Neural cell (in vitro differentiated cells): ENCODE measurements at regions not wholly inside any gene's neighbourhood (a gene's known extent, or its start where the extent isn't known, plus 50 kb on each side); places are given as distances from the start of the nearest gene placed in this dataset.

Experiments used
- H2AFZ ChIP-seq: fragments of 200-600, 300-800 bp; sonication (generic), shearing (Covaris generic); 2 replicates; pipeline ENCODE4 v1.6.0; 2014; ENCODE audit warnings: low read depth, mild to moderate bottlenecking, antibody characterized with exemption, low read length, moderate library complexity
- H3F3A ChIP-seq: fragments of 200-600 bp; shearing (Covaris generic); 2 replicates; pipeline ENCODE4 v1.6.1; 2016; ENCODE audit warnings: mild to moderate bottlenecking, moderate library complexity, mixed read lengths, antibody characterized with exemption, low read length; ENCODE audit not compliant: insufficient read depth, poor library complexity, severe bottlenecking
- H3K27ac ChIP-seq: fragments of 200-600, 300-800 bp; sonication (generic), shearing (Covaris generic); 2 replicates; pipeline ENCODE4 v1.5.1; 2014; ENCODE audit warnings: mild to moderate bottlenecking, low read length, moderate library complexity
- H3K27me3 ChIP-seq: fragments of 300-800, 200-600 bp; sonication (generic), shearing (Covaris generic); 2 replicates; pipeline ENCODE4 v1.6.0; 2014; ENCODE audit warnings: mild to moderate bottlenecking, low read depth, low read length, moderate library complexity; ENCODE audit not compliant: insufficient read depth
- H3K36me3 ChIP-seq: fragments of 300-800, 200-600 bp; sonication (generic), shearing (Covaris generic); 2 replicates; pipeline ENCODE4 v1.5.1; 2014; ENCODE audit warnings: mild to moderate bottlenecking, antibody characterized with exemption, low read length, moderate library complexity; ENCODE audit not compliant: insufficient read depth
- H3K4me2 ChIP-seq: fragments of 300-800, 200-600 bp; sonication (generic), shearing (Covaris generic); 2 replicates; pipeline ENCODE4 v1.6.0; 2014; ENCODE audit warnings: mild to moderate bottlenecking, low read length
- H3K4me3 ChIP-seq: fragments of 300-800, 200-600 bp; sonication (generic), shearing (Covaris generic); 2 replicates; pipeline ENCODE4 v1.5.1; 2014; ENCODE audit warnings: mild to moderate bottlenecking, low read length, moderate library complexity
- H3K79me2 ChIP-seq: fragments of 200-600 bp; shearing (Covaris generic); replicated peaks from 2 replicates; pipeline ENCODE4 v1.6.0; 2014; ENCODE audit warnings: mild to moderate bottlenecking, low read length, moderate library complexity; ENCODE audit not compliant: insufficient read depth
- H3K9ac ChIP-seq: fragments of 300-800, 200-600 bp; sonication (generic), shearing (Covaris generic); 2 replicates; pipeline ENCODE4 v1.6.1; 2016; ENCODE audit warnings: mild to moderate bottlenecking, low read length, mixed read lengths
- H3K9me2 ChIP-seq: fragments of 200-600 bp; shearing (Covaris generic); 2 replicates; pipeline ENCODE4 v1.6.1; 2016; ENCODE audit warnings: mild to moderate bottlenecking, low read length, mixed read lengths; ENCODE audit not compliant: insufficient read depth
- H3K9me3 ChIP-seq: fragments of 200-600, 300-800 bp; sonication (generic), shearing (Covaris generic); 2 replicates; pipeline ENCODE4 v1.6.1; 2016; ENCODE audit warnings: mild to moderate bottlenecking, mixed run types, low read length, moderate library complexity, mixed read lengths
- H4K20me1 ChIP-seq: fragments of 200-600 bp; shearing (Covaris generic); 2 replicates; pipeline ENCODE4 v1.6.1; 2016; ENCODE audit warnings: mild to moderate bottlenecking, mixed run types; ENCODE audit not compliant: insufficient read depth
- CTCF ChIP-seq: fragments of 450-650 bp; IDR thresholded peaks from 2 replicates; pipeline ENCODE4 v1.5.1; 2014; ENCODE audit warnings: antibody characterized with exemption, mild to moderate bottlenecking, moderate library complexity; ENCODE audit not compliant: poor library complexity, severe bottlenecking
- EP300 ChIP-seq: fragments of 450-650 bp; conservative IDR thresholded peaks from 2 replicates; pipeline ENCODE4 v1.6.1; 2014; ENCODE audit warnings: antibody characterized with exemption, mild to moderate bottlenecking, moderate library complexity; ENCODE audit not compliant: poor library complexity, severe bottlenecking
- EZH2 ChIP-seq: fragments of 200-600, 300-800 bp; shearing (Covaris generic), sonication (generic); IDR thresholded peaks from 2 replicates; pipeline ENCODE4 v1.6.1; 2014; ENCODE audit warnings: antibody characterized with exemption, low read length, borderline replicate concordance, mild to moderate bottlenecking; ENCODE audit not compliant: insufficient read depth, poor library complexity, severe bottlenecking
- MXI1 ChIP-seq: fragments of 450-650 bp; conservative IDR thresholded peaks from 2 replicates; pipeline ENCODE4 v1.6.1; 2014; ENCODE audit warnings: antibody characterized with exemption, mild to moderate bottlenecking; ENCODE audit not compliant: poor library complexity, severe bottlenecking
- POLR2AphosphoS5 ChIP-seq: IDR thresholded peaks from 2 replicates; pipeline ENCODE4 v1.6.1; 2012
- RAD21 ChIP-seq: fragments of 450-650 bp; conservative IDR thresholded peaks from 2 replicates; pipeline ENCODE4 v1.6.1; 2014; ENCODE audit warnings: antibody characterized with exemption, mild to moderate bottlenecking, moderate library complexity
- SMC3 ChIP-seq: fragments of 450-650 bp; conservative IDR thresholded peaks from 2 replicates; pipeline ENCODE4 v1.6.1; 2014; ENCODE audit warnings: antibody characterized with exemption, mild to moderate bottlenecking, moderate library complexity; ENCODE audit not compliant: poor library complexity
- TAF1 ChIP-seq: IDR thresholded peaks from 2 replicates; pipeline ENCODE4 v1.6.1; 2012; ENCODE audit warnings: low read depth
- TF ChIP-seq, protein P1 (sequence below): IDR thresholded peaks from 2 replicates; pipeline ENCODE4 v1.6.1; 2012; ENCODE audit warnings: borderline replicate concordance

GRCh38 chr22:49196046-49196511 is 631.6 kb downstream of the BRD1 start:
- H3K4me3 ChIP-seq, result no peak overlapping the region
- no peaks in the 10 kb centered on the region for H3K27me3 ChIP-seq
- no peak overlapping the region for H3K4me2 ChIP-seq
- TF ChIP-seq CTCF (no peak), MXI1 (no peak), POLR2AphosphoS5 (no peak), TAF1 (no peak), EZH2 (no peak), EP300 (no peak), SMC3 (no peak), RAD21 (no peak)
- TF ChIP-seq, protein P1, sequence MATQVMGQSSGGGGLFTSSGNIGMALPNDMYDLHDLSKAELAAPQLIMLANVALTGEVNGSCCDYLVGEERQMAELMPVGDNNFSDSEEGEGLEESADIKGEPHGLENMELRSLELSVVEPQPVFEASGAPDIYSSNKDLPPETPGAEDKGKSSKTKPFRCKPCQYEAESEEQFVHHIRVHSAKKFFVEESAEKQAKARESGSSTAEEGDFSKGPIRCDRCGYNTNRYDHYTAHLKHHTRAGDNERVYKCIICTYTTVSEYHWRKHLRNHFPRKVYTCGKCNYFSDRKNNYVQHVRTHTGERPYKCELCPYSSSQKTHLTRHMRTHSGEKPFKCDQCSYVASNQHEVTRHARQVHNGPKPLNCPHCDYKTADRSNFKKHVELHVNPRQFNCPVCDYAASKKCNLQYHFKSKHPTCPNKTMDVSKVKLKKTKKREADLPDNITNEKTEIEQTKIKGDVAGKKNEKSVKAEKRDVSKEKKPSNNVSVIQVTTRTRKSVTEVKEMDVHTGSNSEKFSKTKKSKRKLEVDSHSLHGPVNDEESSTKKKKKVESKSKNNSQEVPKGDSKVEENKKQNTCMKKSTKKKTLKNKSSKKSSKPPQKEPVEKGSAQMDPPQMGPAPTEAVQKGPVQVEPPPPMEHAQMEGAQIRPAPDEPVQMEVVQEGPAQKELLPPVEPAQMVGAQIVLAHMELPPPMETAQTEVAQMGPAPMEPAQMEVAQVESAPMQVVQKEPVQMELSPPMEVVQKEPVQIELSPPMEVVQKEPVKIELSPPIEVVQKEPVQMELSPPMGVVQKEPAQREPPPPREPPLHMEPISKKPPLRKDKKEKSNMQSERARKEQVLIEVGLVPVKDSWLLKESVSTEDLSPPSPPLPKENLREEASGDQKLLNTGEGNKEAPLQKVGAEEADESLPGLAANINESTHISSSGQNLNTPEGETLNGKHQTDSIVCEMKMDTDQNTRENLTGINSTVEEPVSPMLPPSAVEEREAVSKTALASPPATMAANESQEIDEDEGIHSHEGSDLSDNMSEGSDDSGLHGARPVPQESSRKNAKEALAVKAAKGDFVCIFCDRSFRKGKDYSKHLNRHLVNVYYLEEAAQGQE, result no peak
- no peaks in the 10 kb centered on the region for H3K9me2 ChIP-seq
- H2AFZ ChIP-seq, result no peak overlapping the region
- H3F3A ChIP-seq, result no peaks in the 10 kb centered on the region
- H4K20me1 ChIP-seq, result no peaks in the 10 kb centered on the region
- H3K36me3 ChIP-seq, result no peaks in the 10 kb centered on the region
- no peak overlapping the region for H3K27ac ChIP-seq
- no peaks in the 10 kb centered on the region for H3K79me2 ChIP-seq
- H3K9ac ChIP-seq, result no peak overlapping the region
- H3K9me3 ChIP-seq, result no peaks in the 10 kb centered on the region

GRCh38 chr22:49195636-49196035 is 632.0 kb downstream of the BRD1 start:
- Histone ChIP-seq H3K4me3 (no peak overlapping the region), H3K4me2 (no peak overlapping the region), H3K27ac (no peak overlapping the region), H3K79me2 (no peaks in the 10 kb centered on the region), H3K27me3 (no peaks in the 10 kb centered on the region), H4K20me1 (no peaks in the 10 kb centered on the region), H3K9me3 (no peaks in the 10 kb centered on the region), H3K9me2 (no peaks in the 10 kb centered on the region), H3K36me3 (no peaks in the 10 kb centered on the region), H2AFZ (no peak overlapping the region), H3F3A (no peaks in the 10 kb centered on the region), H3K9ac (no peak overlapping the region)
- TF ChIP-seq TAF1 (no peak), POLR2AphosphoS5 (no peak), RAD21 (no peak), CTCF (no peak), EP300 (no peak), SMC3 (no peak), MXI1 (no peak), EZH2 (no peak)
- TF ChIP-seq, protein P1, result no peak
